DMS79 treated with DMSO at 0.1 percent for 48 hours (cell line): ENCODE measurements at regions not wholly inside any gene's neighbourhood (a gene's known extent, or its start where the extent isn't known, plus 50 kb on each side); places are given as distances from the start of the nearest gene placed in this dataset.

Experiments
- DNase-seq: peaks from one replicate; lab custom pipeline; 2025; lab: John Stamatoyannopoulos, UW

DNA sequence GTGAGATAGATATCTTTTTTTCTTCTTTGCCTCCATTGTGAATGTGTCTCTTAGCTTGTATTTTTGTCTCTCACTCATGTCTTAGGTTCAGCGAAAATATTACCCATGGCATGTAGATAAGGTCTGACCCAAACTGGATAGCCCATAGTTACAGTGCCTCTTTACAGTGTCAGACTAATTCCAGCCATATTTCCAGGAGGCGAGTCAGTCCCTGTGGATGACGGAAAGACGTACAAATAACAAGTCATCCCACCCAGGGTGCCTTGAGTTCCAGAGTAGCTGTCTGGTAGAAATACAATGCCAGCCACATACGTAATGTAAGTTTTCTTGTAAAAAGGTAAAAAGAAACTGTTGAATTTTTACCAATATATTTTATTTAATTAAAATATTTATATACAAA lies 157.3 kb downstream of the ZNF281 start:
- no peak for DNase-seq

DNA sequence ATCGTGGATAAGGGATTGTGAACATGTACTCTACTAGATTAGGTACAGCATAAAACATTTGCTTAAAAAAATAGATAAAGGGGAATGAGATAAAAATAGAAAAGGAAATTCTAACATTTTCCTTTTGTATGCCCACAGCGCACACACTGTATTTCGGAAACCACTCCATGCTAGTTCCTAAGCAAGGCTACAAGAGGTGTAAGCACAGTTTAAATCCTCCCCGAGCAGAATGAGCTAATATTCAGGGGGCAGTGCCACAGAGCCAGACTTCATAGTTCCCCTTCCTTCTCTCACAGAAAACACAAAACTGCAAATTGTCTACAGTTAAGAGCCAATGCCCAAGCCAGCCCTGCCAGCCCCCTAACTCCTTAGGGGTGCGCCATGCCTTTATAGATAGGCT lies 159.4 kb downstream of the ZNF281 start:
- DNase-seq: no peak

DNA sequence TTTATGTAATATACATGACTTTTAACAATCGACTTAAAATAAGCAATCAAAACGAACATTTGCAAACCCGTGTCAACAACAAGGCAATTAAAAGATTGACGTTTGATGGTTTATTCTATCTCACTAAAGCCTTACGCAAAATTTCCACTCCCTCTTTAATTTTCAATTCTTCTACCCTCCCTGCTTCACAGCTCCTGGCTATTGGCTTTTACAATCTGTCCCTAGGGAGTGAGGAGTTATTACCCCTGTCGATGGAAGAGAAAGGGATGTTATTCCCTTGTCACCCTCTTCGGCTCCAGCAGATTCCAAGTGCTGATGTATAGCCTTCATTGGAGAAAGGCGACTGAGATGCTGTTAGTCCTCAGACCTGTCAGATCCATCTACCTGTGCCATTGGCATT lies 161.3 kb downstream of the ZNF281 start:
- no peak for DNase-seq

- DNase-seq: peak; percentile 8
These were observed 162.3 kb downstream of the ZNF281 start for GRCh38 chr1:200247518-200247917.

DNA sequence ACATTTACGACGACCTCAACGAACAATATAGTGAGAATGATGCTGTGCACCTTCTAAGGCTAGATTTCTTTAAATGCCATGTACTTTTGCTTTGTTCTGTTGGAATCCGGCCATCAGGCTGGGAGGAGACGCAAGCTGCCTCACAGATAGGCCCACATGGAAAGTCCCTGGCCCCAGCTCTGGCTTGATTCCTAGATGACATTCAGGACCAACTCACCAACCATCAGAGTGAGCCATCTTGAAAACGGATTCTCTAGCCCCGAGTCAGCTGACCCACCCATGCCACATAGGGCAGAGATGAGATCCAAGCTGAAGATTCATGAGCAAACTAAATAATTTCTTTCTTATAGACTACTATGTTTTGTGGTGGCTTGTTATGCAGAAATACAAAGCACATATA lies 164.4 kb downstream of the ZNF281 start:
- no peak for DNase-seq

DNA sequence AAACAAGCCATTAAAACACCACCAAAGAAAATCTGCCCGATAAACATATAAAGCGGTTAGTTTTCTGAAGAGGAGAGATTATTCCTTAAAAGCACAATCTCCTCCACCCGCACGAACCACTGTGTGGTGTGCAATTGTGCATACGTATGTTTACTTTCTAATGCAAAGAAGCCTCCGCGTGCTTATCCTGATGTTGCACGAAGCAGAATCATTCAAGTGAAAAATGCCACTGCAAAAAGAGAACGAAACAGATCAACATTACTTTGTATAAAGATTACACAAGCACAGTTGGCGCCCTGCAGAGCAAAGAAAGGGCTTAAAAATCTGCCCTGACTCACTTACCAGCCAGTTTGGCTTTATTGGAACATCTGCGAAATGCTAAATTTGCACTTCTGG lies 166.8 kb downstream of the ZNF281 start:
- no peak for DNase-seq

DNA sequence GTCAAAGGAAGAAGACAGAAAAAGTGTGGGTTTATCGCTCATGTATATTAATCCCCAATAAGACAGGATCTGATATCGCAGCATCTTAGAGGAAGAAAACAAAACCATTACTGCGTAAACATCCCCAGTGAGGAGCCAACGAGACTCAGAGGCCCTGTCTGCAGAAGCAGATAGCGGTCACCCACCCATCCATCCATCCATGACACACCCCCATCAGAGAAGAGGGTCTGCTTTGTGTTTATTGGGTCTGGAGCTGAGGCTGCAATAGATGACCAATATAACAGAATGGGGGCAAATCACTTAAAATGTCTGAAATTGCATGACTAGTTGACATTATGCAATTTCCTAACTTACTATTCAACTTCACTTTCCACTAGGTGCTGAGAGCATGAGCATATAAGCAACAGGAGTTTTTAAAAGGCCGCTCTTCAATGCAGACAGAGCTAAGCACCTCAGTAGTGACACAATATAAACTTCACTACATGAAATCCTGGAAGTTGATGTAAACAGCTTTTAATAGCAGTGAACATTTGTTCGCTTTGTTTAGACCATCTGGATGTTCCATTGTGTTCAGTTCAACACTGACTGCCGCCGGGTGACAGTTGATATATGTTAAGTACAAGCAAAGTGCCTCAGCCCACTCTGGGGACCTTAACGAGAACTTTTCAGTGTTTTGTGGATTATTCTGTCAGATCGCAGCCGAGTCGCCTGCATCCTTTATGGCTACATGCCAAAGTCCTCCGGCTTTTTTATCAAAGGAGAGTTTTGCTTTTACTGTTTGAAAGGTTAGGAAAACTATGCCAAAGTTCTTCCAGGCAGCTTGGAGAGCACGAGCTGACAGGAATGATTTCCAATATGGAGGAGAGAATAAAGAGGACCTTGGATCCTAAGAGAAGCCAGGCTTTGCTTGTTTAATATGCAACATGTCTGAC lies 167.5 kb downstream of the ZNF281 start:
- DNase-seq: no peak

GRCh38 chr1:200240656-200241055 lies 169.2 kb downstream of the ZNF281 start:
- no peak for DNase-seq

GRCh38 chr1:200238311-200238710 lies 171.5 kb downstream of the ZNF281 start:
- no peak for DNase-seq

- DNase-seq: no peak
These were observed 172.8 kb downstream of the ZNF281 start for GRCh38 chr1:200237066-200237465.

- no peak for DNase-seq
These were observed 174.9 kb downstream of the ZNF281 start for GRCh38 chr1:200234938-200235337.

GRCh38 chr1:200233393-200233792 lies 176.4 kb downstream of the ZNF281 start:
- DNase-seq: no peak

- no peak for DNase-seq
These were observed 178.0 kb downstream of the ZNF281 start for GRCh38 chr1:200231787-200232231.

- no peak for DNase-seq
These were observed 179.2 kb downstream of the ZNF281 start for GRCh38 chr1:200230671-200231070.

GRCh38 chr1:200228486-200228885 lies 181.3 kb downstream of the ZNF281 start:
- DNase-seq: no peak

DNA sequence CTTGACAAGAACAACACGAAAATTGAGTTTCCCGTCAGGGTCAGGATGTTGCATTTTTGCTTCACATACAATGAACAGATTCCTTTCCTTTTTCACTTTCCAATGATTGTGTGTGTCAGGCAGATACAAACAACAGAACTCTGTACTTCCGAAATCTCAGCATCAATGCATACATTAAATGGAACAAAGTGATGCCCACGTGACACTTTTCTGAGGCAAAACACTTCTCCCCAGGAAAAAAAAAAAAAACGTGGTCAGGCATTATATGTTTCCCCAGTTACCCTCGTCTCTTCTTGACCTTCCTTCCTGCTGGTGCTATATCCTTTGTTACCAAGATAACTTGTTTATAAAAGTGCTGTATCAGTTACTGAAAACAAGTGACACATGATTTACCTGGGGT lies 181.8 kb downstream of the ZNF281 start:
- DNase-seq: no peak
